ENCODE measurements at regions not wholly inside any gene's neighbourhood (a gene's known extent, or its start where the extent isn't known, plus 50 kb on each side); places are given as distances from the start of the nearest gene placed in this dataset.
A peak's percentile ranks its signal among the peaks of the same experiment; 100 is the strongest.

- TF ChIP-seq, protein P1, sequence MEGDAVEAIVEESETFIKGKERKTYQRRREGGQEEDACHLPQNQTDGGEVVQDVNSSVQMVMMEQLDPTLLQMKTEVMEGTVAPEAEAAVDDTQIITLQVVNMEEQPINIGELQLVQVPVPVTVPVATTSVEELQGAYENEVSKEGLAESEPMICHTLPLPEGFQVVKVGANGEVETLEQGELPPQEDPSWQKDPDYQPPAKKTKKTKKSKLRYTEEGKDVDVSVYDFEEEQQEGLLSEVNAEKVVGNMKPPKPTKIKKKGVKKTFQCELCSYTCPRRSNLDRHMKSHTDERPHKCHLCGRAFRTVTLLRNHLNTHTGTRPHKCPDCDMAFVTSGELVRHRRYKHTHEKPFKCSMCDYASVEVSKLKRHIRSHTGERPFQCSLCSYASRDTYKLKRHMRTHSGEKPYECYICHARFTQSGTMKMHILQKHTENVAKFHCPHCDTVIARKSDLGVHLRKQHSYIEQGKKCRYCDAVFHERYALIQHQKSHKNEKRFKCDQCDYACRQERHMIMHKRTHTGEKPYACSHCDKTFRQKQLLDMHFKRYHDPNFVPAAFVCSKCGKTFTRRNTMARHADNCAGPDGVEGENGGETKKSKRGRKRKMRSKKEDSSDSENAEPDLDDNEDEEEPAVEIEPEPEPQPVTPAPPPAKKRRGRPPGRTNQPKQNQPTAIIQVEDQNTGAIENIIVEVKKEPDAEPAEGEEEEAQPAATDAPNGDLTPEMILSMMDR (IDR thresholded peaks at IDR 0.05) = no peak
- H3K36me3 ChIP-seq = no peaks in the 10 kb centered on the region
- H3K4me3 ChIP-seq = no peak overlapping the region
- no peaks in the 10 kb centered on the region for H3K27me3 ChIP-seq
- no peak for DNase-seq
- peak in 1 of 8 donors; percentile 18 for ATAC-seq
- peaks cover 3 to 41% (median 12%) of the 10 kb centered on the region in 9 donors for H3K4me1 ChIP-seq
- 65 to 71% methylated on average over 18 of the region's 18 CpGs for WGBS, 2 donors
- intact Hi-C loops (cut with DNase I) = no loop called here
- peak overlapping the region in 1 of 10 donors; percentile 38 for H3K27ac ChIP-seq
- no peaks in the 10 kb centered on the region for H3K9me3 ChIP-seq
These were observed 168.3 kb downstream of the SEC14L1 start for GRCh38 chr17:77308861-77309726.

- H3K27me3 ChIP-seq = no peaks in the 10 kb centered on the region
- no peaks in the 10 kb centered on the region for H3K9me3 ChIP-seq
- no peaks in the 10 kb centered on the region for H3K36me3 ChIP-seq
- DNase-seq (no peak), ATAC-seq (no peak)
- intact Hi-C loops (cut with DNase I) = no loop called here
- H3K4me1 ChIP-seq = peaks cover 3 to 41% (median 14%) of the 10 kb centered on the region in 9 donors
- H3K27ac ChIP-seq = no peak overlapping the region
- TF ChIP-seq, protein P1 (IDR thresholded peaks at IDR 0.05) = no peak
- H3K4me3 ChIP-seq = no peak overlapping the region
- WGBS, 2 donors = 91 to 95% methylated on average over 19 of the region's 19 CpGs
These were observed 169.6 kb downstream of the SEC14L1 start for GRCh38 chr17:77310336-77310735.

- H3K27me3 ChIP-seq = no peaks in the 10 kb centered on the region
- 81 to 85% methylated on average over 15 of the region's 15 CpGs for WGBS, 2 donors
These were observed 170.7 kb downstream of the SEC14L1 start for GRCh38 chr17:77311371-77311981.

DNA sequence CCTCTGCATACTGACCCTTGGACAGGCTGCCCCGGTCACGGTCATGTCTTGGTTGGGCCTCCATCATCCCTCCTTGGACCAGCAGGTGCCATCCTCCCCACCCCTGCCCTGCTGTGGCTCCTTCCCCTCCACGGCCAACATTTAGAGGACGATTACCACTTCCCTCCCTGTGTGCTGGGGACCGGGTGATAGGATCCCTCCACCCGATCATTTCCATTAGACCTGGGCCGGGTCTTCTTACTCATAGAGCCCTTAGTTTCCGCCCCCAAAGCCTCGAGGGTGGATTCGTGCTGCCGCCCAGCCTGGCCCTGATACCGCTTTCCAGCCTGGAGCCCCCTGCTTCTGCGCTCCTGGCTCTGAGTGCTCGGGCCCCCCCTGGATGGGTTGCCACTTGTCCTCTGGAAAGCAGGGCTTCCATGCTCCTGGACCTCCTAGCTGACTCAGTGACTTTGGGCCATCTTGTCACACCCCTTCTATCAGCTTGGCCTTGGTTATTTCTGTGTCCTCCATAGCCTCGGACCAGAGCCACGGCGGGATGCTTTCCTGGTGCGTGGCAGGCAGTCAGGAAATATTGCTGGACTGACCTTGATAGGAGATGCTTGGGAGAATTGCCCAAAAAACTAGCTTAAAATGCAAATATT is 171.4 kb downstream of the SEC14L1 start:
- Histone ChIP-seq H3K36me3 (no peaks in the 10 kb centered on the region), H3K4me3 (no peak overlapping the region), H3K27ac (no peak overlapping the region), H3K9me3 (no peaks in the 10 kb centered on the region), H3K27me3 (no peaks in the 10 kb centered on the region), H3K4me1 (peaks cover 3 to 55% (median 19%) of the 10 kb centered on the region in 9 donors)
- DNase-seq = no peak
- WGBS, 2 donors = 83 to 86% methylated on average over 18 of the region's 18 CpGs
- intact Hi-C loops (cut with DNase I) = no loop called here
- peak in 1 of 8 donors; percentile 15 for ATAC-seq
- TF ChIP-seq, protein P1 (IDR thresholded peaks at IDR 0.05) = no peak

More at GRCh38 chr17:77311371-77311981, 170.7 kb downstream of the SEC14L1 start:
- H3K27ac ChIP-seq = no peak overlapping the region
- H3K9me3 ChIP-seq = no peaks in the 10 kb centered on the region
- H3K36me3 ChIP-seq = no peaks in the 10 kb centered on the region
- intact Hi-C loops (cut with DNase I) = no loop called here
- TF ChIP-seq, protein P1 (IDR thresholded peaks at IDR 0.05) = no peak
- ATAC-seq (no peak), DNase-seq (no peak)
- no peak overlapping the region for H3K4me3 ChIP-seq
- H3K4me1 ChIP-seq = peaks cover 3 to 53% (median 19%) of the 10 kb centered on the region in 9 donors
